Thoracic aorta (tissue), 2 donors: ENCODE measurements at regions not wholly inside any gene's neighbourhood (a gene's known extent, or its start where the extent isn't known, plus 50 kb on each side); places are given as distances from the start of the nearest gene placed in this dataset.

Experiments used
- ATAC-seq: fragments of 150-250 bp; one replicate; pipeline ENCODE4 v1.8.0; 2017; ENCODE audit warnings: low read depth; ENCODE audit not compliant: insufficient number of reproducible peaks, low FRiP score
- DNase-seq: peaks from one replicate; pipeline ENCODE4 v3.0.0-alpha.2; 2020; ENCODE audit warnings: low spot score
- H3K27ac ChIP-seq, 2 donors: fragments of 200-600 bp; sonication (generic); 1 replicate in 1 of 2; 2 replicates in 1 of 2; pipeline ENCODE4 v1.5.1; 2016; ENCODE audit warnings: mild to moderate bottlenecking in 2 of 2, moderate library complexity in 2 of 2
- H3K27me3 ChIP-seq: fragments of 200-600 bp; sonication (generic); replicated peaks from 2 replicates; pipeline ENCODE4 v1.6.0; 2016; ENCODE audit warnings: mild to moderate bottlenecking; ENCODE audit not compliant: insufficient read depth
- H3K36me3 ChIP-seq: fragments of 200-600 bp; sonication (generic); one replicate; pipeline ENCODE4 v1.5.1; 2016
- H3K4me1 ChIP-seq, 2 donors: fragments of 200-600 bp; sonication (generic); 1 replicate in 1 of 2; 2 replicates in 1 of 2; pipeline versions ENCODE4 v1.5.1 to v1.6.0; 2016; ENCODE audit warnings: low read depth in 2 of 2, mild to moderate bottlenecking in 1 of 2; ENCODE audit not compliant: control insufficient read depth in 1 of 2
- H3K4me3 ChIP-seq: fragments of 200-600 bp; sonication (generic); 2 replicates; pipeline ENCODE4 v1.5.1; 2016; ENCODE audit warnings: mild to moderate bottlenecking
- H3K9me3 ChIP-seq: fragments of 200-600 bp; sonication (generic); 2 replicates; pipeline ENCODE4 v1.5.1; 2016
- TF ChIP-seq, protein P1 (sequence below): fragments of 200-600 bp; sonication (generic); IDR thresholded peaks from one replicate; pipeline ENCODE4 v1.5.1; 2019; ENCODE audit warnings: antibody characterized with exemption

DNA sequence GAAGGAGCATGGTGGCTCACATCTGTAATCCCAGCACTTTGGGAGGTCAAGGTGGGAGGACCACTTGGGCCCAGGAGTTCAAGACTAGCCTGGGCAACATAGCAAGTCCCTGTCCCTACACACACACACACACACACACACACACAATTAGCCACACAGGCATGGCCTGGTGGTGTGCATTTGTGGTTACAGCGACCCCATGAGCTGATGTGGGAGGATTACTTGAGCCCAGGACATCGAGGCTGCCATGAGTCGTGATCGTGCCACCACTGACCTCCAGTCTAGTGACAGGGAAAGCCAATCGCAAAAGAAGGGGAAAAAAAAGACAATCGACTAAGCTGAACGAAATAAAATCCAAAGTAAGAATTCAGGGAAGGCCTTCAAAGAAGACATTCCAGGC lies 67.9 kb downstream of the TBX3 start:
- DNase-seq (no peak), ATAC-seq (no peak)
- no peak overlapping the region for H3K4me3 ChIP-seq
- H3K27me3 ChIP-seq: no peaks in the 10 kb centered on the region
- H3K27ac ChIP-seq: no peak overlapping the region
- H3K36me3 ChIP-seq: no peaks in the 10 kb centered on the region
- peaks cover 6% of the 10 kb centered on the region for H3K9me3 ChIP-seq
- no peaks in the 10 kb centered on the region for H3K4me1 ChIP-seq
- TF ChIP-seq, protein P1, sequence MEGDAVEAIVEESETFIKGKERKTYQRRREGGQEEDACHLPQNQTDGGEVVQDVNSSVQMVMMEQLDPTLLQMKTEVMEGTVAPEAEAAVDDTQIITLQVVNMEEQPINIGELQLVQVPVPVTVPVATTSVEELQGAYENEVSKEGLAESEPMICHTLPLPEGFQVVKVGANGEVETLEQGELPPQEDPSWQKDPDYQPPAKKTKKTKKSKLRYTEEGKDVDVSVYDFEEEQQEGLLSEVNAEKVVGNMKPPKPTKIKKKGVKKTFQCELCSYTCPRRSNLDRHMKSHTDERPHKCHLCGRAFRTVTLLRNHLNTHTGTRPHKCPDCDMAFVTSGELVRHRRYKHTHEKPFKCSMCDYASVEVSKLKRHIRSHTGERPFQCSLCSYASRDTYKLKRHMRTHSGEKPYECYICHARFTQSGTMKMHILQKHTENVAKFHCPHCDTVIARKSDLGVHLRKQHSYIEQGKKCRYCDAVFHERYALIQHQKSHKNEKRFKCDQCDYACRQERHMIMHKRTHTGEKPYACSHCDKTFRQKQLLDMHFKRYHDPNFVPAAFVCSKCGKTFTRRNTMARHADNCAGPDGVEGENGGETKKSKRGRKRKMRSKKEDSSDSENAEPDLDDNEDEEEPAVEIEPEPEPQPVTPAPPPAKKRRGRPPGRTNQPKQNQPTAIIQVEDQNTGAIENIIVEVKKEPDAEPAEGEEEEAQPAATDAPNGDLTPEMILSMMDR: no peak

GRCh38 chr12:114614040-114614439 lies 69.9 kb downstream of the TBX3 start:
- Histone ChIP-seq H3K4me1 (no peaks in the 10 kb centered on the region), H3K27ac (no peak overlapping the region), H3K9me3 (peaks cover 6% of the 10 kb centered on the region), H3K36me3 (no peaks in the 10 kb centered on the region), H3K27me3 (no peaks in the 10 kb centered on the region), H3K4me3 (no peak overlapping the region)
- TF ChIP-seq, protein P1: no peak
- ATAC-seq (no peak), DNase-seq (no peak)

DNA sequence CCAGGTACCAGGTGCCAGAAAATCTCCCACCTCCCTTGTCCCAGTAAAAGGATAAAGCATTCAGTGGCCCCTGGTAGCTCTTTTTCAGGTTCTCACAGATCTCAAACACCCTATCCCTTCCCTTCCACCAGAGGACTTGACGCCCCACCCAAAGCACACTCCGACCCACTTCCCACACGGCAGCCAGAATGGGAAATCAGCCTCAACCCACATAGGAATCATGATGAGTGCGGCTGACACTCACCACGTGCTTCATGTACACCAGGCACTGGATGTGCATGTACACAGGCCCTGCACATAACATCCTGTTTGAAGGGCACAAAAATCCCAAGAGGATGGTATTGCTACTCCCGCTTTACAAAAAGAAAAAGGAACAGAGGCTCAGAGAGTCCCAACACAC lies 71.9 kb downstream of the TBX3 start:
- H3K27ac ChIP-seq: no peak overlapping the region
- TF ChIP-seq, protein P1: no peak
- H3K4me3 ChIP-seq: no peak overlapping the region
- ATAC-seq (no peak), DNase-seq (no peak)
- H3K27me3 ChIP-seq: no peaks in the 10 kb centered on the region
- no peaks in the 10 kb centered on the region for H3K4me1 ChIP-seq
- peaks cover 6% of the 10 kb centered on the region for H3K9me3 ChIP-seq
- H3K36me3 ChIP-seq: no peaks in the 10 kb centered on the region

DNA sequence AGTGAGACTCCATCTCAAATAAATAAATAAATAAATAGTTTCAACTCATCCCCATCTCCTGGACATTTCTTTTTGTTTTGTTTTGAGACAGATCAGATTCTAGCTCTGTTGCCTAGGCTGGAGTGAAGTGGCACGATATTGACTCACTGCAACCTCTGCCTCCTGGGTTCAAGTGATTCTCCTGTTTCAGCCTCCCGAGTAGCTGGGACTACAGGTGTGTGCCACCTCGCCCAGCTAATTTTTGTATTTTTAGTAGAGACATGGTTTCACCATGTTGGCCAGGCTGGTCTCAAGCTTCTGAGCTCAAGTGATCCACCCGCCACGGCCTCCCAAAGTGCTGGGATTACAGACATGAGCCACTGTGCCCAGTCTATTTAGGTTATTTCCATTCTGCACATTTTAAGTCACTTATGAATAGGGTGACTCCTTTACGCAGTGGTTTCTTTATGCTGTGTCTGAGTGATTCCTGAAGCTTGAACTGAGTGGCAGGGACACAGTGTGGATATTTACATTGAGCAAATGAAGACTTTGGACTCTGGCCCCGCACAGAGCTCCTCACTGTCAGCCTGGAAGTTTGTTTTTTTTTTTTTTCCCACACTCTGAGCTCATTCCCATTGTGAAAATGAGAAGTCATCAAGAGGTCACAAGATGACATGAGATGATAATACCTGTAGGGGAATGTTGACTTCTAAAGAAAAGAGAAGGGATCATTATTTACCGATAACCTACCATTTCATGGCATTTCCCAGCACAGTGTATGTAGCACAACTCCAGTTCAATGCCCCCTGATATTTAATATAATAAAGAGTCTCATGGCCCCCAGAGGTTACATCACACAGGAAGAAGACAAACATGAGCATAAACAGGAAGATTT lies 72.6 kb downstream of the TBX3 start:
- Histone ChIP-seq H3K27ac (no peak overlapping the region), H3K9me3 (peaks cover 6% of the 10 kb centered on the region), H3K4me3 (no peak overlapping the region), H3K36me3 (no peaks in the 10 kb centered on the region), H3K27me3 (no peaks in the 10 kb centered on the region), H3K4me1 (no peaks in the 10 kb centered on the region)
- DNase-seq (no peak), ATAC-seq (no peak)
- TF ChIP-seq, protein P1: no peak

GRCh38 chr12:114608509-114608908 lies 75.5 kb downstream of the TBX3 start:
- DNase-seq: no peak
- ATAC-seq: no peak
- Histone ChIP-seq H3K27me3 (no peaks in the 10 kb centered on the region), H3K9me3 (no peaks in the 10 kb centered on the region), H3K36me3 (no peaks in the 10 kb centered on the region), H3K27ac (no peak overlapping the region), H3K4me3 (no peak overlapping the region), H3K4me1 (peaks cover 4 to 10% of the 10 kb centered on the region in 2 donors)
- TF ChIP-seq, protein P1: no peak
